GM10266 (cell line): ENCODE measurements at regions not wholly inside any gene's neighbourhood (a gene's known extent, or its start where the extent isn't known, plus 50 kb on each side); places are given as distances from the start of the nearest gene placed in this dataset.

ENCODE experiments used
- DNase-seq: peaks from one replicate; pipeline ENCODE4 v3.0.0; 2012; ENCODE audit errors: extremely low spot score
- TF ChIP-seq, protein P1 (sequence below): IDR thresholded peaks from 2 replicates; pipeline ENCODE4 v1.5.1; 2012; ENCODE audit warnings: mild to moderate bottlenecking, low read depth; ENCODE audit not compliant: control insufficient read depth, insufficient read depth; ENCODE audit errors: missing control alignments

DNA sequence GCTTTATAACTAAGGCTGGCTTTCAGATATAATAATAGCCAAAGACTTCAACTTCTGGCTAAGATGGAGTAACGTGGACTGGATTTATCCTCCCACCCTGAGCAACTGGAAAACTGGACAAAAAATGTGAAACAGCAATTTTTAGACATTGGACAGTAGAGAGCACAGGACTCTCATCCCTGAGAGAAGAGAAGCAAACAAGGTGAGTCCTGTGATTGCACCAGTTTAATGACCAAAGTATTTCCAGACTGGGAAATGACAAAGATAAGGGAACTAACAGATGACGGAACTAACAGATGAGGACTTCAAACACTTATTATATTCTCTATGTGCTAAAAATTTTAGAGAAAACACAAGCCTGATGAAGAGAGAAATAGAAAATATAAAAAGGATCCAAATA lies 175.7 kb upstream of the SLC25A13 start:
- TF ChIP-seq, protein P1, sequence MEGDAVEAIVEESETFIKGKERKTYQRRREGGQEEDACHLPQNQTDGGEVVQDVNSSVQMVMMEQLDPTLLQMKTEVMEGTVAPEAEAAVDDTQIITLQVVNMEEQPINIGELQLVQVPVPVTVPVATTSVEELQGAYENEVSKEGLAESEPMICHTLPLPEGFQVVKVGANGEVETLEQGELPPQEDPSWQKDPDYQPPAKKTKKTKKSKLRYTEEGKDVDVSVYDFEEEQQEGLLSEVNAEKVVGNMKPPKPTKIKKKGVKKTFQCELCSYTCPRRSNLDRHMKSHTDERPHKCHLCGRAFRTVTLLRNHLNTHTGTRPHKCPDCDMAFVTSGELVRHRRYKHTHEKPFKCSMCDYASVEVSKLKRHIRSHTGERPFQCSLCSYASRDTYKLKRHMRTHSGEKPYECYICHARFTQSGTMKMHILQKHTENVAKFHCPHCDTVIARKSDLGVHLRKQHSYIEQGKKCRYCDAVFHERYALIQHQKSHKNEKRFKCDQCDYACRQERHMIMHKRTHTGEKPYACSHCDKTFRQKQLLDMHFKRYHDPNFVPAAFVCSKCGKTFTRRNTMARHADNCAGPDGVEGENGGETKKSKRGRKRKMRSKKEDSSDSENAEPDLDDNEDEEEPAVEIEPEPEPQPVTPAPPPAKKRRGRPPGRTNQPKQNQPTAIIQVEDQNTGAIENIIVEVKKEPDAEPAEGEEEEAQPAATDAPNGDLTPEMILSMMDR, result no peak
- no peak for DNase-seq

GRCh38 chr7:96495751-96496216 lies 173.9 kb upstream of the SLC25A13 start:
- DNase-seq, result no peak
- TF ChIP-seq, protein P1, result no peak

- TF ChIP-seq, protein P1, result no peak
- no peak for DNase-seq
Measured at GRCh38 chr7:96486681-96487080, 164.8 kb upstream of the SLC25A13 start.

DNA sequence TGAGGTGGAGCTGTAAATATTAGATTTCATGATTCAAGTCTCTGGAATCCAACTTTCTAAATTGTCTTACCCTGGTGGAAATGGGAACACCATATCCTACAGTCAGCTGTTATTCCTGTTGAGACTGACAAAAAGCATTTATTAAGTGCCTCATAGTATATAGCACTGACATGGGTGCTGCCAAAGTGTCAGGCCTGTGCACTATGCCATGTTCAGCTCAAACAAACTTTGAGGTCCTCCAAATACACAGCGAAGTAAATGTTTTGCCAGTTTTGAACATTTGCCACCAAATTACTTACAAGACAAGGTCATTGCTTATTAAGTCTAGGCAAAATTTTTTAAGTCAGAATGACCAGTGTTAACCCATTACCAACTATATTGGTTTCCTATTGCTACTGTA lies 162.9 kb upstream of the SLC25A13 start:
- TF ChIP-seq, protein P1, result no peak

GRCh38 chr7:96484091-96484490 lies 162.2 kb upstream of the SLC25A13 start:
- TF ChIP-seq, protein P1, result no peak

More for the DNA sequence above, 162.9 kb upstream of the SLC25A13 start:
- no peak for DNase-seq

DNA sequence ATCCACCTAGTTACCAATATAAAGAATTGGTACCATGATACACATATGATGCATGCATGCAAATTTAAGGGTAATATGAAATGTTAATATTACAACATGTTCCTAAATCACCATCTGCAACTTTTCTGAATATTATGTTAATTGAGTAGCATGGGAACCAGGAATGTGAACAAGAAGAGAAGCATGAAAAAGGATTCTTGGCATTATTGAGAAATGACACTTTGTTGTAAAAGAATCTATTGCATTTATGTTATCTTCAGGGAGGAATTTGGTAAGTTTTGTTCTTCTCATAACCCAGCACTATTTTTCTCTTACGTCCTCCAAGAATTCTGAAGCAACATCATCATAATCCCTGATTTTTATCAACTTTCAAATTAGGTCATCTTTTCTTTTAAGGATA lies 159.9 kb upstream of the SLC25A13 start:
- no peak for DNase-seq
- TF ChIP-seq, protein P1, result no peak

More at GRCh38 chr7:96484091-96484490, 162.2 kb upstream of the SLC25A13 start:
- DNase-seq, result no peak

DNA sequence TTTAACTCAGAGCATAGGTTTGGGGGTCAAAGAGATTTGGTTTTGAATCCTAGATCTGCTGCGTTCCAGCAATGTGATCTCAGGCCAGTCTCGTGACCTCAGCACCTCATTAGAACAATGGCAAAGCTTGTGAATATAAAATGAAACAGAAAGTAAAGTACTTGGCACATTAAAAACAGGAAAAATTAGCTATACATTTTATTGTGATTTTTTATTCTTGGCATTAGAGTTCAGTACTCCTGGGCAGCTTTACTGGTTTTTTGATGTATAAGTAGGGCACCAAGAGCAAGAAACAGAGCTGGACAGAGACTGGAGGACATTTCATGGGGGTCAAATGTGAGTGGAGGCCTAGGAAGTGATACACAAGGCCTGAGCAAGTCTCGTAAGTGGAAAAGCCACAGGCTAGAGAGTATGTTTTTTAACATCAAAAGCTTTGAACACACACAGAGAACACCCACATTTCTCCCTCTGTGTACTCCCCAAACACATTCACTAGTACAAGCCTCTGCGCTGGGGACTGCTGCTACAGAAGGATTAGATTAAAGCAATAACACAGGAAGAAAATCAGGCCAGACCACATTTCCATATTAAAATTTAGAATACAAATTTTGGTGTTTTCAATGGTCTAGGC lies 157.2 kb upstream of the SLC25A13 start:
- TF ChIP-seq, protein P1, result no peak
- no peak for DNase-seq
